Endodermal cell (in vitro differentiated cells): ENCODE measurements at regions not wholly inside any gene's neighbourhood (a gene's known extent, or its start where the extent isn't known, plus 50 kb on each side); places are given as distances from the start of the nearest gene placed in this dataset.

Experiments used
- DNase-seq: peaks from one replicate; pipeline ENCODE4 v3.0.0-alpha.2; 2017
- H3K27ac ChIP-seq: 2 replicates; pipeline ENCODE4 v1.5.1; 2013; ENCODE audit warnings: mild to moderate bottlenecking, low read depth, low read length, moderate library complexity
- H3K27me3 ChIP-seq: 2 replicates; pipeline ENCODE4 v1.6.1; 2013; ENCODE audit warnings: mild to moderate bottlenecking, low read length, moderate library complexity; ENCODE audit not compliant: insufficient read depth, control insufficient read depth, poor library complexity, severe bottlenecking
- H3K36me3 ChIP-seq: 2 replicates; pipeline ENCODE4 v1.7.0; 2013; ENCODE audit warnings: mild to moderate bottlenecking, low read length, moderate library complexity; ENCODE audit not compliant: control insufficient read depth, insufficient read depth
- H3K4me1 ChIP-seq: one replicate; pipeline ENCODE4 v1.7.0; 2013; ENCODE audit warnings: low read length; ENCODE audit not compliant: control insufficient read depth, insufficient read depth
- H3K4me3 ChIP-seq: 2 replicates; pipeline ENCODE4 v1.5.1; 2013; ENCODE audit warnings: mild to moderate bottlenecking, low read length, moderate library complexity
- H3K9ac ChIP-seq: 2 replicates; pipeline ENCODE4 v1.6.1; 2013; ENCODE audit warnings: mild to moderate bottlenecking, low read length, moderate library complexity; ENCODE audit not compliant: poor library complexity, severe bottlenecking; ENCODE audit errors: extremely low read depth
- H3K9me3 ChIP-seq: 2 replicates; pipeline ENCODE4 v1.6.1; 2013; ENCODE audit warnings: mild to moderate bottlenecking, low read length, moderate library complexity; ENCODE audit not compliant: control insufficient read depth
- H3K27ac Mint-ChIP-seq: 2 replicates; pipeline ENCODE4 v1.8.0; 2020; ENCODE audit warnings: mixed read lengths
- H3K27me3 Mint-ChIP-seq: 2 replicates; pipeline ENCODE4 v1.8.0; 2021; ENCODE audit warnings: mild to moderate bottlenecking, mixed read lengths; ENCODE audit not compliant: insufficient read depth
- H3K36me3 Mint-ChIP-seq: 2 replicates; pipeline ENCODE4 v1.8.0; 2020; ENCODE audit warnings: low read depth, mixed read lengths
- H3K4me1 Mint-ChIP-seq: 2 replicates; pipeline ENCODE4 v1.8.0; 2020; ENCODE audit warnings: mixed read lengths
- H3K4me3 Mint-ChIP-seq: 2 replicates; pipeline ENCODE4 v1.8.0; 2020; ENCODE audit warnings: mild to moderate bottlenecking, moderate library complexity, mixed read lengths
- H3K9me3 Mint-ChIP-seq: 2 replicates; pipeline ENCODE4 v1.8.0; 2020; ENCODE audit warnings: mild to moderate bottlenecking, mixed read lengths
- CTCF ChIP-seq: fragments of 200-600 bp; sonication (generic); conservative IDR thresholded peaks from 2 replicates; pipeline ENCODE4 v1.5.0; 2021; ENCODE audit warnings: antibody characterized with exemption, mild to moderate bottlenecking
- WGBS, 2 experiments: methylation state at CpG; one replicate each; pipeline versions ENCODE4 v1.1.5 to v1.1.7; 2013; ENCODE audit warnings: missing lambda C conversion rate in 2 of 2, mixed read lengths in 1 of 2; ENCODE audit not compliant: insufficient coverage in 1 of 2, insufficient read length in 1 of 2; 5-methylcytosine and 5-hydroxymethylcytosine counted together

GRCh38 chr3:28738425-28738824 is 389.8 kb upstream of the AZI2 start:
- Histone ChIP-seq H3K27ac (no peak overlapping the region), H3K9ac (no peak overlapping the region), H3K4me1 (no peaks in the 10 kb centered on the region), H3K27me3 (no peaks in the 10 kb centered on the region), H3K36me3 (no peaks in the 10 kb centered on the region), H3K4me3 (no peak overlapping the region), H3K9me3 (no peaks in the 10 kb centered on the region)
- no peak overlapping the region for H3K4me3 Mint-ChIP-seq
- WGBS, 2 experiments, result 97% methylated on average over 2 of the region's 2 CpGs; no CpG with 5 or more reads in 1 of the 2 experiments
- no peaks in the 10 kb centered on the region for H3K36me3 Mint-ChIP-seq
- peaks cover 5% of the 10 kb centered on the region for H3K9me3 Mint-ChIP-seq
- no peaks in the 10 kb centered on the region for H3K4me1 Mint-ChIP-seq
- no peaks in the 10 kb centered on the region for H3K27me3 Mint-ChIP-seq
- DNase-seq, result no peak
- TF ChIP-seq CTCF, result no peak
- no peak overlapping the region for H3K27ac Mint-ChIP-seq

GRCh38 chr3:28739647-28740046 is 391.0 kb upstream of the AZI2 start:
- H3K9me3 Mint-ChIP-seq, result no peaks in the 10 kb centered on the region
- no peaks in the 10 kb centered on the region for H3K9me3 ChIP-seq
- WGBS, 2 experiments, result 71 to 88% methylated on average over 1 of the region's 1 CpG

GRCh38 chr3:28743271-28743670 is 394.6 kb upstream of the AZI2 start:
- H3K36me3 ChIP-seq, result no peaks in the 10 kb centered on the region
- WGBS, 2 experiments, result 95 to 100% methylated on average over 2 of the region's 2 CpGs
- no peaks in the 10 kb centered on the region for H3K9me3 ChIP-seq
- H3K4me3 ChIP-seq, result no peak overlapping the region
- no peaks in the 10 kb centered on the region for H3K27me3 Mint-ChIP-seq
- no peaks in the 10 kb centered on the region for H3K9me3 Mint-ChIP-seq
- H3K27ac Mint-ChIP-seq, result no peak overlapping the region
- H3K4me1 Mint-ChIP-seq, result no peaks in the 10 kb centered on the region
- H3K9ac ChIP-seq, result no peak overlapping the region
- no peak for DNase-seq
- no peaks in the 10 kb centered on the region for H3K36me3 Mint-ChIP-seq
- no peak overlapping the region for H3K27ac ChIP-seq
- H3K4me1 ChIP-seq, result no peaks in the 10 kb centered on the region
- H3K4me3 Mint-ChIP-seq, result no peak overlapping the region
- no peaks in the 10 kb centered on the region for H3K27me3 ChIP-seq
- no peak for TF ChIP-seq CTCF

More at GRCh38 chr3:28739647-28740046, 391.0 kb upstream of the AZI2 start:
- no peaks in the 10 kb centered on the region for H3K4me1 Mint-ChIP-seq
- H3K4me3 ChIP-seq, result no peak overlapping the region
- DNase-seq, result no peak
- no peak for TF ChIP-seq CTCF
- H3K27ac ChIP-seq, result no peak overlapping the region
- H3K36me3 ChIP-seq, result no peaks in the 10 kb centered on the region
- no peaks in the 10 kb centered on the region for H3K4me1 ChIP-seq
- no peaks in the 10 kb centered on the region for H3K27me3 ChIP-seq
- no peaks in the 10 kb centered on the region for H3K27me3 Mint-ChIP-seq
- H3K27ac Mint-ChIP-seq, result no peak overlapping the region
- H3K36me3 Mint-ChIP-seq, result no peaks in the 10 kb centered on the region
- H3K9ac ChIP-seq, result no peak overlapping the region
- H3K4me3 Mint-ChIP-seq, result no peak overlapping the region
